ENCODE measurements at regions not wholly inside any gene's neighbourhood (a gene's known extent, or its start where the extent isn't known, plus 50 kb on each side); places are given as distances from the start of the nearest gene placed in this dataset.

GRCh38 chr14:40757376-40757950, 849.2 kb upstream of the LRFN5 start:
- Mint-ChIP-seq H3K27ac (no peak overlapping the region), H3K27me3 (no peaks in the 10 kb centered on the region), H3K36me3 (no peaks in the 10 kb centered on the region), H3K4me1 (ENCODE audit: unreplicated experiment) (no peaks in the 10 kb centered on the region), H3K4me3 (no peak overlapping the region), H3K9me3 (no peaks in the 10 kb centered on the region)
- no peak for TF ChIP-seq CTCF (conservative IDR thresholded peaks at IDR 0.05)
- DNase-seq (ENCODE audit: extremely low spot score, unreplicated experiment), result no peak

- Mint-ChIP-seq H3K9me3 (peaks cover 6% of the 10 kb centered on the region), H3K27ac (no peak overlapping the region), H3K4me3 (no peak overlapping the region), H3K4me1 (ENCODE audit: unreplicated experiment) (no peaks in the 10 kb centered on the region), H3K27me3 (no peaks in the 10 kb centered on the region), H3K36me3 (no peaks in the 10 kb centered on the region)
- TF ChIP-seq CTCF (conservative IDR thresholded peaks at IDR 0.05), result no peak
- DNase-seq (ENCODE audit: extremely low spot score, unreplicated experiment), result no peak
Measured at GRCh38 chr14:40733206-40733605, 873.5 kb upstream of the LRFN5 start.

GRCh38 chr14:40727107-40727506, 879.6 kb upstream of the LRFN5 start:
- no peaks in the 10 kb centered on the region for H3K27me3 Mint-ChIP-seq
- no peak for DNase-seq (ENCODE audit: extremely low spot score, unreplicated experiment)
- H3K9me3 Mint-ChIP-seq, result no peaks in the 10 kb centered on the region
- no peak overlapping the region for H3K4me3 Mint-ChIP-seq
- no peak overlapping the region for H3K27ac Mint-ChIP-seq
- H3K4me1 Mint-ChIP-seq (ENCODE audit: unreplicated experiment), result no peaks in the 10 kb centered on the region
- TF ChIP-seq CTCF (conservative IDR thresholded peaks at IDR 0.05), result no peak
- no peaks in the 10 kb centered on the region for H3K36me3 Mint-ChIP-seq

- no peak overlapping the region for H3K27ac Mint-ChIP-seq
- no peak for DNase-seq (ENCODE audit: extremely low spot score, unreplicated experiment)
- peaks cover 5% of the 10 kb centered on the region for H3K9me3 Mint-ChIP-seq
- H3K4me3 Mint-ChIP-seq, result no peak overlapping the region
- TF ChIP-seq CTCF (conservative IDR thresholded peaks at IDR 0.05), result no peak
- H3K4me1 Mint-ChIP-seq (ENCODE audit: unreplicated experiment), result no peaks in the 10 kb centered on the region
- H3K36me3 Mint-ChIP-seq, result no peaks in the 10 kb centered on the region
- H3K27me3 Mint-ChIP-seq, result no peaks in the 10 kb centered on the region
Measured at GRCh38 chr14:40713387-40713786, 893.3 kb upstream of the LRFN5 start.

GRCh38 chr14:40697231-40697630, 909.4 kb upstream of the LRFN5 start:
- no peak overlapping the region for H3K4me3 Mint-ChIP-seq
- H3K36me3 Mint-ChIP-seq, result no peaks in the 10 kb centered on the region
- H3K27me3 Mint-ChIP-seq, result no peaks in the 10 kb centered on the region
- no peaks in the 10 kb centered on the region for H3K9me3 Mint-ChIP-seq
- TF ChIP-seq CTCF (conservative IDR thresholded peaks at IDR 0.05), result no peak
- H3K4me1 Mint-ChIP-seq (ENCODE audit: unreplicated experiment), result no peaks in the 10 kb centered on the region
- no peak overlapping the region for H3K27ac Mint-ChIP-seq
- DNase-seq (ENCODE audit: extremely low spot score, unreplicated experiment), result no peak

GRCh38 chr14:40694023-40694422, 912.7 kb upstream of the LRFN5 start:
- Mint-ChIP-seq H3K4me3 (no peak overlapping the region), H3K4me1 (ENCODE audit: unreplicated experiment) (no peaks in the 10 kb centered on the region), H3K27ac (no peak overlapping the region), H3K9me3 (no peaks in the 10 kb centered on the region), H3K27me3 (no peaks in the 10 kb centered on the region), H3K36me3 (no peaks in the 10 kb centered on the region)
- no peak for TF ChIP-seq CTCF (conservative IDR thresholded peaks at IDR 0.05)
- DNase-seq (ENCODE audit: extremely low spot score, unreplicated experiment), result no peak

Data from type B pancreatic cell (in vitro differentiated cells).